ENCODE measurements at regions not wholly inside any gene's neighbourhood (a gene's known extent, or its start where the extent isn't known, plus 50 kb on each side); places are given as distances from the start of the nearest gene placed in this dataset.

- DNase-seq: no peak
Measured at GRCh38 chr2:196445991-196446390, 193.5 kb upstream of the CCDC150 start.

DNA sequence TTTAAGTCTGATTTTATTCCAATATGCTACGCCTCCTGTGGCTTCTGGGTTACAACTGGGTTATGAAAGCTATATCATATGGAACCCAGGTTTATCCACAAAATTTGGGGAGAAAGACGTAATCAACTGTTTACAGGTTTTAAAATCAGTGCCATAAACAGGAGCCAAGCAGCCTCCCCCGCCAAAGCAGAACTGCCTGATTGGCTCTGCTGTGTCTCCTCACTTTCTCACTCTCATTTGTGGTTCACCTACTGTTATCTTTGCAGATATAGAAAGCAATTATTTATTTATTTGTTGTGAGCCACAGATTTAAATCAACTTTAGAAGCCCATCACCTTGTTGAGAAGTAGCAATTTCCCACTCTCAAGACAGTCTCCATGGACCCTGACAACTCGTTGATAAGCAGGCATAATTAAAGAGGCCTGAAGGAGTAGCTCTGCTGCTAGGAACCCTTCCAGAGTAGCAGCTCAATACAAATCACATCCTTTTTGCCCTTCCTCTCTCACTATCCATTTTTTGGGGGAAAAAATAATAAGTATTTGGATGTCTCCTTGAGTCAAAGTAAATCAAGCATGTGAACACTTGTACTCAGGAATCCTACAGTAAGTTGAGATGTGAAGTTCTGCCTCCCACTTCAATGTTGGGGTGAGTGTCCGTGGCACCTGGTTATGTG, 191.0 kb upstream of the CCDC150 start:
- no peak for DNase-seq

GRCh38 chr2:196449083-196449482, 190.4 kb upstream of the CCDC150 start:
- no peak for DNase-seq

- DNase-seq: no peak
Measured at GRCh38 chr2:196452758-196453157, 186.8 kb upstream of the CCDC150 start.

GRCh38 chr2:196453613-196454047, 185.9 kb upstream of the CCDC150 start:
- DNase-seq: peak; percentile 19

GRCh38 chr2:196454492-196454891, 185.0 kb upstream of the CCDC150 start:
- no peak for DNase-seq

DNA sequence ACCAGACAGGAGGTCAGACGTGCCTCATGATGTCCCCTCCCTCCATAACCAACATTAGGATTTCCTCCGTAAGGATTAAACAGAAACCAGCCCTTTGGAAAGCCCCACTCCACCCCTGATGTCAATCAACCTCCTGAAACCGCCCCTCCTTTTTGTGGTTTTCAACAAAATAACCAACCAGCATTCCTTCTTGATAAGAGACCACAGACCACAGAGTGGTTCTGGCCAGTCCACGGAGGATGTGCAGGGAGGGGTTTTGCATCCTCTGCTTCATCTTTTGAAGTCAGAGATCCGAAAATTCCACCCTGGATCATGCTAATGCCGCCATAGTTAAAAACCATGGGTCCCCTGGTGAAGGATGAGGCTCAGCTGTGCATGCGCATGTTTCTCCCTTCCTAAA, 180.0 kb upstream of the CCDC150 start:
- no peak for DNase-seq

DNA sequence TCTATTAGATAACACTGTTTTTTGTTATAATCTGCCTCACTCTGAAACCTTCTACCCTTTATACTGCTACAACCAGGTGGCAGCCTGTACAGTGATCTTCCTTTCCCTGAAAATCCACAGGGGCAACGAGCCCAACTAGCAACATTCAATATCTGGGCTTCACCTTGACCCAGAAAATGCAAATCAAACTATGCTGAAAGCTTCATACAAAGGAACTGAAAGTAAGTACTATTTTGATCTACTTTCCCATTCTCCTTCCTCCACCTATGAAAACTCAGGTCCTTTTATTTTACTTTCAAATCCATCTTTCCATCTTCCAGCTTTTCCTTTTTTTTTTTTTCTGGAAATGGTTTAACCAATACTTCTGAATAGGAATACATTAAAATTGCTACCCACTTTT, 175.8 kb upstream of the CCDC150 start:
- DNase-seq: no peak

DNA sequence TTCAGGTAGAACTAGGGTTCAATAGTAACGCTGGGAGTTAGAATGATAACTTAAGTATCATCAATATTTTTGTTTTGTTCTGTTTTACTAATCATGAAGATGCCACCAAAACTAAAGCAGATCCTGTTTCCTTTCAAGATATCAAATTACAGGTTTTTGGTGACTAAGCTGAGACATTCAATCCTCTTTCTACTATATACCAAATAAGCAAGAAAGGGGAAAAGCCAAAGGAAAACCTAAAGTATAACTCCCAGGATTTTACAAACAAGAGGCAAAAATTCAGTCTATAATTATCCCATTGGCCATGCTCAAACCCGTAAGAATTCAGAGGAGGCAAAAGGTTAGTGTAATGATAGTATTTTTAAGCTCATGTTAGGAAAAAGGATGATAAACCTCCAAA, 175.2 kb upstream of the CCDC150 start:
- DNase-seq: no peak

GRCh38 chr2:196466581-196466980, 172.9 kb upstream of the CCDC150 start:
- DNase-seq: no peak

GRCh38 chr2:196468394-196468793, 171.1 kb upstream of the CCDC150 start:
- DNase-seq: no peak

GRCh38 chr2:196473617-196474016, 165.9 kb upstream of the CCDC150 start:
- no peak for DNase-seq

DNA sequence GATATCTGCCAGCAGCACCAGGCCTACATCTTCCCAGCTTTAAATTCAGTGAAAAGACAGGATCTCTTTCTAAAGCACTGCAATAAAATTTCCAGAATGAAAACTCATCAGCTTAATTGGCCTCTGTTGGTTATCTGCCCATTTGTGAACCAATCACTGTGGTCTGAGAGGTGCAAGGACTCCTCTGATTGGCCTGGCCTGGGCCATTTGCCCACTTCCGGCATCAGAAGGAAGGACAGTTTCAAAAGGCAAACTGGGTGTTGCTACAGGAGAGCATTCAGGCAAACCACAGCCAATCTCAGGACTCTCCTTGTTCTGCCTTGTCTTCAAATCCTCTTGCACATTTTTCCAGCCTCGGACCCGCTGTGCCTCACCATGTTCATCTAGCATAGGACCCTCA, 163.9 kb upstream of the CCDC150 start:
- DNase-seq: no peak

DNA sequence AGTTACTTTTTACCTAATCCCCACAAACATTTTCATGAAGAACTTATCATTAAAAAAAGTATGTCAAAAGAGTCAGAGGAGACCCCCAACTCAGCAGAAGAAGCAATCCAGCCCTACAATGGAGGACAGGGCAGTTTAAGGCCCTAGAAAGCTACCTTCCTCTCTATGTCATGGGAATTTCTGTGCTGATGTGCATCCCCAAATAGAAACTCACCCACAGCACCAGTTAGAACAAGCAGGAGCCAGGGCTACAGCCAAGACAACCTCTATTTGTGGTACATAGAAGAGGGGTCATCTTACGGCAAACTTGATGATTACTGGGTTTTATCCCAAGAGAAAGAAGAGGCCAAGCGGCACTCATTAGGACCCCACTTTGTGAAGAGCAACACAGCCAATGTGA, 160.9 kb upstream of the CCDC150 start:
- no peak for DNase-seq

DNA sequence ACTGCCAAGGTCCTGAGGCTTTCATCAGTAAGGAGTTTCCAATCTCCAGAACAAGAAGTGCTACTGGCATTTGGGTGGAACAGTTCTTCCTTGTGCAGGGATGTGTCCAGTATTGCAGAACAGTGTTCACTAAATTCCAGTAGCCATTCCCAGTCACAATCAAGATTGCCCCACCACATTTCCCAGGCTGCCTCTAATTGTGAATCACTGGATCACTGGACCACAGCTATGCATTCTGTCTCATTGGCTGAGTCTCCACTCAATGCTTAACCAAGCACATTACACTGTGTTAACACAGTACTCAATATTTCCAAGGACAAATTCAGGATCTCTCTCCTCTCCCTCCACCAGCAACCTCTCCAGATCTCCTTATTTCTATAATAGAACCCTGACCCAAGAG, 160.2 kb upstream of the CCDC150 start:
- no peak for DNase-seq

GRCh38 chr2:196480653-196481323, 158.7 kb upstream of the CCDC150 start:
- DNase-seq: no peak

DNA sequence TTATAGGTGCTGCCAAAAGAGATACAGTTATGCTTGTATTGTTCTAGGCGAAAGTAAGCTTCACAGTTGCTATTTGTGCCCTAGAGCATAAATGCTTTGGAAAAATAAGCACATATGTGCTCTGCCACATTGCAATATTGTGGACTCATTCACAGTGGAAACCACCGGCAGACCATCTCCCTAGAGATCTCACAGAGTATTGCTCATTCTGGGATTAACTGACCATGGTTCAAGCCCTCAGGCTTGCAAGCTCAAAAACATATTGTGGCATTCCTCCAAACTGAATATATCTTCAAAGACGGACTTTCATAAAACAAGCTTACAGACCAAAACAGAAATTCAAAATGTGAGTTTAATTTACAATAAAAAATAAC, 158.2 kb upstream of the CCDC150 start:
- no peak for DNase-seq

DNA sequence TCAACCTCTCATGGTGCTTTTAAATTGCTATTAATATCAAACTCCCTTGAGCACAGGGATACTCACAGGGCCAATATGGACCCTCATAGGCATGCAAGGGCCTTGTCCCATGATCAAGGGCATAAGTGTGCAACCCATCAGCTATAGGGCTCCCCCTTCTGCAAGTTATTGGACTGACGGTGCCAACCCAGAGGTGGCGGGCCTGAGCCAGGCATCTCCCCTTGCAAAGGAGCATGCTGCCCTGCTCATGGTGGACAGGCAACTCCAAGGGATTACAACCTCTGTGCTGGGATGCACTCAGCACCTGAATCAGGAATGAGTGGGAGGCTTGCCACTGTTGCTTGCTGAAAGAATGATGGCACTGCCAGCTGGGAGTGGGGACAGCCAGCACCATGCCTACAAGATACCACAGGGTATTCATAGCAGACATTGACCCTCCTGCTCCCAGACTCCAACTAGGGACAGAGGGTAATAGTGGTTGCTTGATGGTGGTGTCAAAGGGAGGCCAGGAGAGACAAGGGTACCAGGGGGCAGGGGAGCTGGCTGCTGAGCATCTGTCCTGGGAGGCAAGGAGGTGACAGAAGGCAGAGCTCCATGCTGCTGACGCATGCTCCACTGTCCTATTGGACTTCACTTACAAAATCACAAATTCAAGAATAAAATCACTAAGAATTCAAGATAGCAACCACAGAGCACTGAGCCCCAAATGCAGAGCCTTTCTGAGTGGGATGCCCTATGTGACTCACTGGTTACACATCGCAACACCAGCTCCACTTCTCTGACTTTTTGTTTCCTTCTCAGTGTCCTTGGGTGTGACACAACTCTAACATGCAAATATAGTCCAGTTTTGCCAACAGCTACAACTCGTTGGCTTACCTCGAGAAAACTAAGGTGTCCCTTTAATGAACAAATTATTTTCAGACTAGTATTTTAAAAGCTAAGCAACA, 157.1 kb upstream of the CCDC150 start:
- DNase-seq: no peak

GRCh38 chr2:196486146-196486545, 153.4 kb upstream of the CCDC150 start:
- DNase-seq: no peak

DNA sequence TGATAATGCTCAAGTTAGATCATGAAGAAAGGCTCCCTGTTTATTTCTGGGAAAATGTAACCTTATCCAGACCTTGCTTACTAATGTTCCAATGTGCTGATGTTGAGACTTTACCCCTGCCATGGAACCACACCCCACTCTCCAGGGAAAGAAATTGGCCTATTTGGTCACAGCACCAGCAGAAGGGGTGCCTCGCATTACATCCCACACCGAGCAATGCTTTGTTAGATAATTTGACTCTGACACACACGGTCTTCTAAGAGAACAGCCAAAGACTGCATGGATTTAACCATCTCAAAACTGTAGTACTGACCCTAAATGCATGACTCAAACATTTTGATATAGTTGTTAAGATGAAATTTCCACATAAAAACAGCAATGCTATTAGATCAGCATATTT, 152.1 kb upstream of the CCDC150 start:
- DNase-seq: no peak

GRCh38 chr2:196489371-196489770, 150.1 kb upstream of the CCDC150 start:
- no peak for DNase-seq

DNA sequence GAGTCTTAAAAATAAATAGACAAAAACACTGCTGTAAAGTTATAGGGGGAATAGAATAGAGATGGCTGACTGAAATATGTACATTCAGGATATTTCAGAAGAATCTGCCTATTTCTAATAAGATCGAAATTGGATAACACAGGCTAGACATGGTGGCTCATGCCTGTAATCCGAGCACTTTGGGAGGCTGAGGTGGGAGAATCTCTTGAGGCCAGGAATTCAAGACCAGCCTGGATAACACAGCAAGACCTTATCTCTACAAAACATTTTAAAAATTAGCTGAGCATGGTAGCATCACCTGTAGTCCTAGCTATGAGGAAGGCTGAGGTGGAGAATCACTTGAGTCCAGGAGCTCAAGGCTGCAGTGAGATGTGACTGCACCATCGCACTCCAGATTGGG, 146.6 kb upstream of the CCDC150 start:
- no peak for DNase-seq

GRCh38 chr2:196498962-196499361, 140.6 kb upstream of the CCDC150 start:
- DNase-seq: no peak

- DNase-seq: no peak
Measured at GRCh38 chr2:196499686-196500085, 139.8 kb upstream of the CCDC150 start.
